ENCODE measurements at regions not wholly inside any gene's neighbourhood (a gene's known extent, or its start where the extent isn't known, plus 50 kb on each side); places are given as distances from the start of the nearest gene placed in this dataset.

GRCh38 chr1:241422470-241422869 is 65.5 kb upstream of the RGS7 start:
- TF ChIP-seq POLR2A (IDR thresholded peaks at IDR 0.05) (no peak), CTCF (IDR thresholded peaks at IDR 0.05) (no peak)
